ENCODE measurements at regions not wholly inside any gene's neighbourhood (a gene's known extent, or its start where the extent isn't known, plus 50 kb on each side); places are given as distances from the start of the nearest gene placed in this dataset.

DNA sequence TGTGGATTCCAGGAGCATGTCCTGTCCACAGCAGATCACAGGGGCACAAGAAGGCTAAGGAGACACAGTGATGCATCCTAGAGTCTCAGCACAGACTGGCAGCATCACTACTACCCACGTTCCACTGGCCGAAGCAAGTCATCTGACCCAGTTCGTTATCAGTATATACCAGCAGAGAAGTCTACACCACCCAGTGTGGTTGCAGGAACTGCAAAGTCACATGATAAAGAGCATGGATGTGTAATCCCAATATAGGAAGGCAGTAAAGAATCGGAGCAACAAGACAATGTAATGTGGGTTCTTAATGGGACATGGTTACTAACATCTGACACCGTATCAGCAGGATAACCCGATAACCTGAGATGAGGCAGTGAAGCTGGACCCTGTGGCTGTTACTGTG, 246.6 kb downstream of the RRAGC start:
- Histone ChIP-seq H3K27me3 (ENCODE audit: insufficient read depth) (peaks cover 12% of the 10 kb centered on the region), H3K4me1 (ENCODE audit: insufficient read depth) (peaks cover 5% of the 10 kb centered on the region), H3F3A (replicated peaks; ENCODE audit: low read depth) (no peaks in the 10 kb centered on the region), H3K9me2 (ENCODE audit: insufficient read depth) (0 out of 2 replicates have a peak, but pooled peaks cover 3% of the 10 kb centered on the region), H2AFZ (no peak overlapping the region), H3K79me2 (replicated peaks; ENCODE audit: insufficient read depth) (no peaks in the 10 kb centered on the region), H3K36me3 (ENCODE audit: insufficient read depth) (no peaks in the 10 kb centered on the region), H3K27ac (ENCODE audit: low read depth) (no peak overlapping the region), H3K4me2 (no peak overlapping the region), H4K20me1 (replicated peaks; ENCODE audit: insufficient read depth) (no peaks in the 10 kb centered on the region), H3K4me3 (no peak overlapping the region)
- no peak for TF ChIP-seq ZNF331 (CRISPR knock-in tag; IDR thresholded peaks at IDR 0.05; ENCODE audit: low read depth)
- no peak for TF ChIP-seq CREB1 (CRISPR knock-in tag; IDR thresholded peaks at IDR 0.05; ENCODE audit: low read depth)
- TF ChIP-seq STAT1 (IDR thresholded peaks at IDR 0.05; ENCODE audit: unreplicated experiment) = no peak
- TF ChIP-seq, protein P1, sequence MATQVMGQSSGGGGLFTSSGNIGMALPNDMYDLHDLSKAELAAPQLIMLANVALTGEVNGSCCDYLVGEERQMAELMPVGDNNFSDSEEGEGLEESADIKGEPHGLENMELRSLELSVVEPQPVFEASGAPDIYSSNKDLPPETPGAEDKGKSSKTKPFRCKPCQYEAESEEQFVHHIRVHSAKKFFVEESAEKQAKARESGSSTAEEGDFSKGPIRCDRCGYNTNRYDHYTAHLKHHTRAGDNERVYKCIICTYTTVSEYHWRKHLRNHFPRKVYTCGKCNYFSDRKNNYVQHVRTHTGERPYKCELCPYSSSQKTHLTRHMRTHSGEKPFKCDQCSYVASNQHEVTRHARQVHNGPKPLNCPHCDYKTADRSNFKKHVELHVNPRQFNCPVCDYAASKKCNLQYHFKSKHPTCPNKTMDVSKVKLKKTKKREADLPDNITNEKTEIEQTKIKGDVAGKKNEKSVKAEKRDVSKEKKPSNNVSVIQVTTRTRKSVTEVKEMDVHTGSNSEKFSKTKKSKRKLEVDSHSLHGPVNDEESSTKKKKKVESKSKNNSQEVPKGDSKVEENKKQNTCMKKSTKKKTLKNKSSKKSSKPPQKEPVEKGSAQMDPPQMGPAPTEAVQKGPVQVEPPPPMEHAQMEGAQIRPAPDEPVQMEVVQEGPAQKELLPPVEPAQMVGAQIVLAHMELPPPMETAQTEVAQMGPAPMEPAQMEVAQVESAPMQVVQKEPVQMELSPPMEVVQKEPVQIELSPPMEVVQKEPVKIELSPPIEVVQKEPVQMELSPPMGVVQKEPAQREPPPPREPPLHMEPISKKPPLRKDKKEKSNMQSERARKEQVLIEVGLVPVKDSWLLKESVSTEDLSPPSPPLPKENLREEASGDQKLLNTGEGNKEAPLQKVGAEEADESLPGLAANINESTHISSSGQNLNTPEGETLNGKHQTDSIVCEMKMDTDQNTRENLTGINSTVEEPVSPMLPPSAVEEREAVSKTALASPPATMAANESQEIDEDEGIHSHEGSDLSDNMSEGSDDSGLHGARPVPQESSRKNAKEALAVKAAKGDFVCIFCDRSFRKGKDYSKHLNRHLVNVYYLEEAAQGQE (IDR thresholded peaks at IDR 0.05; ENCODE audit: unreplicated experiment) = no peak
- TF ChIP-seq EZH2 (IDR thresholded peaks at IDR 0.05; ENCODE audit: low read depth, unreplicated experiment) = no peak
- no peak for TF ChIP-seq CTCF (conservative IDR thresholded peaks at IDR 0.05; ENCODE audit: low read depth in 2 of 2)
- no peak for TF ChIP-seq ZNF114 (CRISPR knock-in tag; IDR thresholded peaks at IDR 0.05)
- no peak for TF ChIP-seq JUNB (IDR thresholded peaks at IDR 0.05; ENCODE audit: unreplicated experiment)
- no peak for TF ChIP-seq EZH2phosphoT487 (IDR thresholded peaks at IDR 0.05; ENCODE audit: unreplicated experiment)
- TF ChIP-seq, protein P2, sequence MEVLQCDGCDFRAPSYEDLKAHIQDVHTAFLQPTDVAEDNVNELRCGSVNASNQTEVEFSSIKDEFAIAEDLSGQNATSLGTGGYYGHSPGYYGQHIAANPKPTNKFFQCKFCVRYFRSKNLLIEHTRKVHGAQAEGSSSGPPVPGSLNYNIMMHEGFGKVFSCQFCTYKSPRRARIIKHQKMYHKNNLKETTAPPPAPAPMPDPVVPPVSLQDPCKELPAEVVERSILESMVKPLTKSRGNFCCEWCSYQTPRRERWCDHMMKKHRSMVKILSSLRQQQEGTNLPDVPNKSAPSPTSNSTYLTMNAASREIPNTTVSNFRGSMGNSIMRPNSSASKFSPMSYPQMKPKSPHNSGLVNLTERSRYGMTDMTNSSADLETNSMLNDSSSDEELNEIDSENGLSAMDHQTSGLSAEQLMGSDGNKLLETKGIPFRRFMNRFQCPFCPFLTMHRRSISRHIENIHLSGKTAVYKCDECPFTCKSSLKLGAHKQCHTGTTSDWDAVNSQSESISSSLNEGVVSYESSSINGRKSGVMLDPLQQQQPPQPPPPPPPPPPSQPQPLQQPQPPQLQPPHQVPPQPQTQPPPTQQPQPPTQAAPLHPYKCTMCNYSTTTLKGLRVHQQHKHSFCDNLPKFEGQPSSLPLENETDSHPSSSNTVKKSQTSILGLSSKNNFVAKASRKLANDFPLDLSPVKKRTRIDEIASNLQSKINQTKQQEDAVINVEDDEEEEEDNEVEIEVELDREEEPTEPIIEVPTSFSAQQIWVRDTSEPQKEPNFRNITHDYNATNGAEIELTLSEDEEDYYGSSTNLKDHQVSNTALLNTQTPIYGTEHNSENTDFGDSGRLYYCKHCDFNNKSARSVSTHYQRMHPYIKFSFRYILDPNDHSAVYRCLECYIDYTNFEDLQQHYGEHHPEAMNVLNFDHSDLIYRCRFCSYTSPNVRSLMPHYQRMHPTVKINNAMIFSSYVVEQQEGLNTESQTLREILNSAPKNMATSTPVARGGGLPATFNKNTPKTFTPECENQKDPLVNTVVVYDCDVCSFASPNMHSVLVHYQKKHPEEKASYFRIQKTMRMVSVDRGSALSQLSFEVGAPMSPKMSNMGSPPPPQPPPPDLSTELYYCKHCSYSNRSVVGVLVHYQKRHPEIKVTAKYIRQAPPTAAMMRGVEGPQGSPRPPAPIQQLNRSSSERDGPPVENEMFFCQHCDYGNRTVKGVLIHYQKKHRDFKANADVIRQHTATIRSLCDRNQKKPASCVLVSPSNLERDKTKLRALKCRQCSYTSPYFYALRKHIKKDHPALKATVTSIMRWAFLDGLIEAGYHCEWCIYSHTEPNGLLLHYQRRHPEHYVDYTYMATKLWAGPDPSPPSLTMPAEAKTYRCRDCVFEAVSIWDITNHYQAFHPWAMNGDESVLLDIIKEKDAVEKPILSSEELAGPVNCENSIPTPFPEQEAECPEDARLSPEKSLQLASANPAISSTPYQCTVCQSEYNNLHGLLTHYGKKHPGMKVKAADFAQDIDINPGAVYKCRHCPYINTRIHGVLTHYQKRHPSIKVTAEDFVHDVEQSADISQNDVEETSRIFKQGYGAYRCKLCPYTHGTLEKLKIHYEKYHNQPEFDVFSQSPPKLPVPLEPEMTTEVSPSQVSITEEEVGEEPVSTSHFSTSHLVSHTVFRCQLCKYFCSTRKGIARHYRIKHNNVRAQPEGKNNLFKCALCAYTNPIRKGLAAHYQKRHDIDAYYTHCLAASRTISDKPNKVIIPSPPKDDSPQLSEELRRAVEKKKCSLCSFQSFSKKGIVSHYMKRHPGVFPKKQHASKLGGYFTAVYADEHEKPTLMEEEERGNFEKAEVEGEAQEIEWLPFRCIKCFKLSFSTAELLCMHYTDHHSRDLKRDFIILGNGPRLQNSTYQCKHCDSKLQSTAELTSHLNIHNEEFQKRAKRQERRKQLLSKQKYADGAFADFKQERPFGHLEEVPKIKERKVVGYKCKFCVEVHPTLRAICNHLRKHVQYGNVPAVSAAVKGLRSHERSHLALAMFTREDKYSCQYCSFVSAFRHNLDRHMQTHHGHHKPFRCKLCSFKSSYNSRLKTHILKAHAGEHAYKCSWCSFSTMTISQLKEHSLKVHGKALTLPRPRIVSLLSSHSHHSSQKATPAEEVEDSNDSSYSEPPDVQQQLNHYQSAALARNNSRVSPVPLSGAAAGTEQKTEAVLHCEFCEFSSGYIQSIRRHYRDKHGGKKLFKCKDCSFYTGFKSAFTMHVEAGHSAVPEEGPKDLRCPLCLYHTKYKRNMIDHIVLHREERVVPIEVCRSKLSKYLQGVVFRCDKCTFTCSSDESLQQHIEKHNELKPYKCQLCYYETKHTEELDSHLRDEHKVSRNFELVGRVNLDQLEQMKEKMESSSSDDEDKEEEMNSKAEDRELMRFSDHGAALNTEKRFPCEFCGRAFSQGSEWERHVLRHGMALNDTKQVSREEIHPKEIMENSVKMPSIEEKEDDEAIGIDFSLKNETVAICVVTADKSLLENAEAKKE (CRISPR knock-in tag; IDR thresholded peaks at IDR 0.05) = no peak
- TF ChIP-seq NANOG (IDR thresholded peaks at IDR 0.05; ENCODE audit: borderline replicate concordance) = no peak
- TF ChIP-seq, protein P3, sequence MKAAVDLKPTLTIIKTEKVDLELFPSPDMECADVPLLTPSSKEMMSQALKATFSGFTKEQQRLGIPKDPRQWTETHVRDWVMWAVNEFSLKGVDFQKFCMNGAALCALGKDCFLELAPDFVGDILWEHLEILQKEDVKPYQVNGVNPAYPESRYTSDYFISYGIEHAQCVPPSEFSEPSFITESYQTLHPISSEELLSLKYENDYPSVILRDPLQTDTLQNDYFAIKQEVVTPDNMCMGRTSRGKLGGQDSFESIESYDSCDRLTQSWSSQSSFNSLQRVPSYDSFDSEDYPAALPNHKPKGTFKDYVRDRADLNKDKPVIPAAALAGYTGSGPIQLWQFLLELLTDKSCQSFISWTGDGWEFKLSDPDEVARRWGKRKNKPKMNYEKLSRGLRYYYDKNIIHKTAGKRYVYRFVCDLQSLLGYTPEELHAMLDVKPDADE (IDR thresholded peaks at IDR 0.05) = no peak
- TF ChIP-seq POLR2AphosphoS5 (IDR thresholded peaks at IDR 0.05; ENCODE audit: low read depth) = no peak
- Mint-ChIP-seq H3K27ac (no peak overlapping the region), H3K27me3 (ENCODE audit: insufficient read depth, low read depth, poor library complexity) (peaks cover 15% of the 10 kb centered on the region), H3K4me3 (no peak overlapping the region), H3K4me1 (peaks cover 8% of the 10 kb centered on the region), H3K36me3 (ENCODE audit: low read depth) (peaks cover 4% of the 10 kb centered on the region; the same call in 2 of the 3 replicates), H3K9me3 (peaks cover 10% of the 10 kb centered on the region; the same call in 2 of the 3 replicates)
- ATAC-seq = no peak
- no peak for DNase-seq (ENCODE audit: low spot score)

Measured in GM23338 (cell line).